GM18498 (cell line): ENCODE measurements at regions not wholly inside any gene's neighbourhood (a gene's known extent, or its start where the extent isn't known, plus 50 kb on each side); places are given as distances from the start of the nearest gene placed in this dataset.
"Not testable (repeated sequence)": the region's sequence is repeated elsewhere in the genome, so short reads cannot be mapped to it uniquely, and the experiment has no call there.

Source experiments
- ATAC-seq: cut with Tn5 transposase; IDR thresholded peaks from one replicate; pipeline ENCODE4 v1.9.1; 2021; ENCODE audit warnings: mild to moderate bottlenecking, moderate library complexity; ENCODE audit not compliant: unreplicated experiment

- ATAC-seq: no peak
Measured at GRCh38 chr20:53819973-53820451, 226.4 kb upstream of the ZNF217 start.

GRCh38 chr20:53818457-53819177, 225.0 kb upstream of the ZNF217 start:
- no peak for ATAC-seq

- ATAC-seq: not testable (repeated sequence)
Measured at GRCh38 chr20:53817513-53817912, 223.9 kb upstream of the ZNF217 start.

GRCh38 chr20:53816872-53817398, 223.3 kb upstream of the ZNF217 start:
- ATAC-seq: no peak

- ATAC-seq: no peak
Measured at GRCh38 chr20:53815509-53815908, 221.9 kb upstream of the ZNF217 start.

GRCh38 chr20:53814060-53814459, 220.4 kb upstream of the ZNF217 start:
- peak; percentile 59 for ATAC-seq

GRCh38 chr20:53813636-53814035, 220.0 kb upstream of the ZNF217 start:
- ATAC-seq: no peak

GRCh38 chr20:53811577-53811976, 217.9 kb upstream of the ZNF217 start:
- no peak for ATAC-seq

- no peak for ATAC-seq
Measured at GRCh38 chr20:53810661-53811355, 217.2 kb upstream of the ZNF217 start.

GRCh38 chr20:53809728-53810365, 216.2 kb upstream of the ZNF217 start:
- no peak for ATAC-seq

- no peak for ATAC-seq
Measured at GRCh38 chr20:53809217-53809616, 215.6 kb upstream of the ZNF217 start.

GRCh38 chr20:53808733-53809132, 215.1 kb upstream of the ZNF217 start:
- ATAC-seq: no peak

- ATAC-seq: not testable (repeated sequence)
Measured at GRCh38 chr20:53808302-53808701, 214.7 kb upstream of the ZNF217 start.

GRCh38 chr20:53806683-53807401, 213.2 kb upstream of the ZNF217 start:
- no peak for ATAC-seq

- no peak for ATAC-seq
Measured at GRCh38 chr20:53805895-53806384, 212.3 kb upstream of the ZNF217 start.

GRCh38 chr20:53804920-53805894, 211.6 kb upstream of the ZNF217 start:
- ATAC-seq: no peak

- not testable (repeated sequence) for ATAC-seq
Measured at GRCh38 chr20:53804308-53804707, 210.7 kb upstream of the ZNF217 start.

GRCh38 chr20:53803492-53804155, 210.0 kb upstream of the ZNF217 start:
- no peak for ATAC-seq
